COLO668 (cell line): ENCODE measurements at regions not wholly inside any gene's neighbourhood (a gene's known extent, or its start where the extent isn't known, plus 50 kb on each side); places are given as distances from the start of the nearest gene placed in this dataset.
"Not testable (repeated sequence)": the region's sequence is repeated elsewhere in the genome, so short reads cannot be mapped to it uniquely, and the experiment has no call there.

ENCODE experiments used
- DNase-seq: peaks from one replicate; lab custom pipeline; 2025; ENCODE audit not compliant: unreplicated experiment; lab: John Stamatoyannopoulos, UW

DNA sequence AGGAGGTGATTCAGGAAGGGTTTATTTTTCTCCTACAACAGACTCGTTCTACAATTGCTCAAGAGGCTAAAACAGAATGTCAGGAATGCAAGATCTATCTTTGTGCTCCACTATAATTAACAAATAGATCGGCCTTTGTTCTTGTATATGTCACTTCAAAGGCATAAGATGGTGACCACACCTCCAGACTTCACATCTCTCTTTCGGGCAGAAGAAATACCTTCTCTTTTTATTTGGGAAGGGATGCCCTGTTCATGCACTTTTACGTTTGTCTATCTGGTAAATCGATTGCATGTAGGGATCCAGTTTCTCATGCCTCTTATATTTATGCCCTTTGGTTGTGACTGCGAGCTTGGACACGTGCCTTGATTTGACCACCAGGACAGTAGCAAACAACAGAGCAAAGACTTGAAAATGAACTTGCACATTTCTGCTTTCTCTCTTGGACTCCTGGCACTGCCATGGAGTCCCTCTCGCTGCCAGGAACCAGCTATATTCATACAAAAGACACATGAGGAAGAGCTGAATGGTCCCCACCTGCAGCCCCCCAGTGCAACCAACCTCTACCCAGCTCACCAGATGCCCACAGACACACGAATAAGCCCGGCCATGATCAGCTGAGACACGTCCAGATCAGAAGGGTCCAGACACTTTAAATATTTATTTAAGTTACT, 219.8 kb upstream of the STXBP5 start:
- DNase-seq: no peak

- no peak for DNase-seq
These were observed 219.1 kb upstream of the STXBP5 start for GRCh38 chr6:146985111-146985510.

- no peak for DNase-seq
These were observed 218.3 kb upstream of the STXBP5 start for GRCh38 chr6:146985966-146986365.

DNA sequence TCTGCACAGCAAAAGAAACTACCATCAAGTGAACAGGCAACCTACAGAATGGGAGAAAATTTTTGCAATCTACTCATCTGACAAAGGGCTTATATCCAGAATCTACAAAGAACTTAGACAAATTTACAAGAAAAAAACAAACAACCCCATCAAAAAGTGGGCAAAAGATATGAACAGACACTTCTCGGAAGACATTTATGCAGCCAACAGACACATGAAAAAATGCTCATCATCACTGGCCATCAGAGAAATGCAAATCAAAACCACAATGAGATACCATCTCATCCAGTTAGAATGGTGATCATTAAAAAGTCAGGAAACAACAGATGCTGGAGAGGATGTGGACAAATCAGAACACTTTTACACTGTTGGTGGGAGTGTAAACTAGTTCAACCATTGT, 216.3 kb upstream of the STXBP5 start:
- DNase-seq: not testable (repeated sequence)

DNA sequence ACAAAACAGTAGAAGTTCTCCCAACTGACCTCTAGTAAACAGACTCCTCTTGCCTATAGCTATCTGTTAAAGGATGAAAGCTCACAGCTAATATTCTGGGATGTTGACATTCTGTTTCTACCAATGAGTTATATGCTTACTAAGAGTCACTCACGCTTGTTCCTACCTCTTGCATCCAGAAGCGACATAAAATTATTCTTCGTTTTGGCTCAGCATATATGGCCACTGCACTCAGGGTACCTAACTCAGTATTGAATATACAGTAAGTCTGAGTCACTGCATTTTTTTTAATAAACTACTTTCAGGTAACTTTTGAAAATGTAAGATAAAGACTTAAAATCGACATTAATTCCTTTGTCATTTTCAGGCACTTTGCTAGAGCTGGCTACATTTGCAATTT, 214.4 kb upstream of the STXBP5 start:
- no peak for DNase-seq

DNA sequence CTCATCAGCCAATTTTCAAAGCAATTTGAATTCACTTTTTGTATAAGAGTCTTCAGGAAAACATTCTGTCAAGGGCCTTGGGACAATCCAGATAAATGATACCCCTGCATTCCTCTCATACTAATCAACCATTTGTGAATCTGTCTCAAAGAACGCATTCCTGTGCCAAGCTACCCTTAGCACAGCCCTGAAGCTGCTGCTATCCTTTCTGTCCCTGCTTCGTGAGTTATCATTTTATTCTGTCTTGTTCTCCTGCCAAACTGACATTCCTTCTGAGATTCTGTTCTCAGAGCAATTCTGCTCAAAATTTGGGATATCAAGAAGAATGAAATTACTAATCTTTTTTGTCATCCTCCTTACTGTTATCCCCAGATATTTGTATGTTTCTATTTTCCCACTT, 213.9 kb upstream of the STXBP5 start:
- no peak for DNase-seq

- no peak for DNase-seq
These were observed 213.1 kb upstream of the STXBP5 start for GRCh38 chr6:146990821-146991798.

DNA sequence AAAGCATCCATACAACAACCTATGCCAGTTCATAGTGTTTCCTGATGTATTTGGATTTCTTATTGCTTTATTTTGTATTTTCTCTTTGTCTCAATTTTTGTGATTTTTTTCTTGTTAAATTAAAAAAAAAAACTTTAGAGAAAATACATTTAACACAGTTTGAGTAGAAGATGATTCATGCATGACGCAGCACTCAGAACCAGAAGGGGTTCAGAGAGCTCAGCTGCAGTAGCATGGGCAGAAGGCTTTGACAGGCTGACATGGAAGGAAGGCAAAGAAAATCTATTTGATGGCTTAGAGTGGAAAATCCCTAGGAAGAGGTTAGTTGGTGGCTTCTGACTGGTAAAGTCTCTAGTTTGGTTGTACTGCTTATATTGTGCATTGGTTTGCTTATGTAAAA, 207.2 kb upstream of the STXBP5 start:
- DNase-seq: no peak

GRCh38 chr6:146999766-147000165, 204.5 kb upstream of the STXBP5 start:
- DNase-seq: no peak

GRCh38 chr6:147000545-147001488, 203.4 kb upstream of the STXBP5 start:
- no peak for DNase-seq

DNA sequence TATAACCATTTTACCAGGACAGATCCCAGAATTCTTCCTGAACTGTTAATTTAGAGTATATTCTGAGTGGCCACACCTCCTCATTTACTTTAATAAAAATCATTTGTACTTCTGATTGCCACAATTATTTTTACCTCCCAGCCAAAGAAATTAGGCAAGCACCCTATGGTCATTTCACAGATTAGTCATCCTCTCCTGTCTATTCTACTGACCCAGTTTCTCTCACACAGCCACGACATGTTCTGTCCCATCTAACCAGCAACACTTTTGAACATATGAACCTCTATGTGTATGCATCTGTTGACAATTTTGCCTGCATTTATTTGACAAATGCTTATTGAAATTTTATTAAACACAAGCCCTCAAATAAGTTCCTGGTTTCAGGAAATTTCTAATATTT, 202.6 kb upstream of the STXBP5 start:
- no peak for DNase-seq

DNA sequence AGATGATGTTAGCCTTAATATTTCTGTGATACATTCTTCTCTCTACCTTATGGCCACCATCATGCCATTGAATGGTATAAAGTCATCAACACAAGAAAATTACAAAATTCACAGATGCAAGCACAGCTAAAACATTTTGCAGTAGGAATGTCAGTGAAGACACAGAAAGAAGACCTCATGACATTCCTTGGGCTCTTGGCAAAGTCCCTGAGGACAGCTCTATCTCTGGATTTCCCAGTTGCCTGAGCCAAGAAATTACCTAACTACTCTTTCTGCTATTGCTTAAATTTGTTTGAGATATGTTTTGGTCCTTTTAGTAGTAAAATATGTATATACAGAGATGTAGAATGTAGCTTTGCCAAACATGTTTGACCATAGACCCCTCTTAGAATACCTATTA, 201.0 kb upstream of the STXBP5 start:
- no peak for DNase-seq

DNA sequence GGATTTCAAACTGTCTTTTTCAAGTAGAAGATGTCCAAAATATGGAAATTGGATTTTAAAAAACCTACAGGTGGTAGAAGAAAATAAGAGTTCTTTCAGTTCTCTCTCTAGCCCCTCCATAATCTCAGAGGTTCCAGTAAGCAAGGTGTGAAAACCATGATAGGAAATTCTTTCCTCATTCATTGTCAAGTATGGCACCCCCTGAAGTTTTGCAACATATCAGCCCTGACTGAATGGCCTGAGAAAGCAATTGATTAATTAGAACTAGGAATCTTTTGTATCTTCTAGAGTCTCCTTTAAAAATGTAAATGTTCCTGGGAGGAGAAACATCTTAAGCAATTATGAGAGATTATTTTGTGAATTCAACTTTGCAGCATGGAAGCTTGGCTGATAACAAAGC, 198.7 kb upstream of the STXBP5 start:
- DNase-seq: no peak

GRCh38 chr6:147007441-147007840, 196.8 kb upstream of the STXBP5 start:
- no peak for DNase-seq

DNA sequence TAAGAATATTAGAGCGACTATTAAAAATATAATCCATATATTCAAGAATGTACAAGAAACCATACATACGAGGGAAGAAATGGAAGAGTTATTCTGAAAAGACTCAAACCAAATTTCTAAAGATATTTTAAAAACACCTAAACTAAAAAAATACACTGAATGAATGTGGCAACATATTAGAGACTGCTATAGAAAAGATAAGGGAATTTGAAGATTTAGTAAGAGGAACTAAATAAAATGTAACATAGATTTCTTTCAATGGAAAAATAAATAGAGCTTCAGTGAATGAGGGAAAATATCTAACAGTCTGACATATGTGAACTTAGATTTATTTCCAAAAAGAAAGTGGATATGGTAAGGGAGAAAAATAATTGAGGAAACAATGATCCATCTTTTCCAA, 194.9 kb upstream of the STXBP5 start:
- DNase-seq: no peak

DNA sequence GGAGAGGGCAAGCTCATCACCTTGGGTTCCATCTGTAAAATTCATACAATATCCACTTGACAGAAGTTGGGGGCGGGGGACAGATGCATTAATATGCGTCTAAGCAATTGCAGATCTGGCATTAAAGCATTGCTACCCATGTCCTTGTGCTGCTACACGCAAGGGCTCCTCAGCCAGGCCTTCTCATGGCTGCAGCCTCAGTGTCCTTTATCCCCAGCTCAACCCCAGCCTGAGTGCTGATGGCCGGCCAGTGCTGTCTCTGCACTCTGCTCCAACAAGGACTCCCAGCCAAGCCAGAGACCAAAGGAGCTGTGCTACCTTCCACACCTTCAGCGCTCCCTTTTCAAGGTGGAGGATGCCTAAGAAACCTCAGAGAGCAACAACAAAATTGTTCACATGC, 188.5 kb upstream of the STXBP5 start:
- no peak for DNase-seq

DNA sequence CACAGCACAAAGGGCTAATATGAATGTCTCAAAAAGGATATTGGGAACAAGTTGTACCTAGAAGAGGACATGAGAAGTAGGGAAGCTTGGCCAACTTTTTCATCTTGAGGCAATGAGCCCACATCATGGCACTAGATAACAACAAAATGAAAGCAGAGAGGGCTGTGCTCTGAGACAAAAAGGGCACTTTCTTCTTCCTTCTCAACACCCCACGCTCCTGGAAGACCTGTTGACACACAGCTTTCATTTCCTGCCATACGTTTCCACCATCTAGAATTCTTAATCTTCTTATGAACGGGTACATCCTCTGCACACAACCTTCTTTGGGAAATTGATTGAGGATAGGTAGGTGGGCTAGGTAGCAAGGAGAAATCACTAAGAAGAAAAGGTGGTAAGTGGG, 187.8 kb upstream of the STXBP5 start:
- DNase-seq: no peak

- no peak for DNase-seq
These were observed 187.1 kb upstream of the STXBP5 start for GRCh38 chr6:147017153-147017552.

DNA sequence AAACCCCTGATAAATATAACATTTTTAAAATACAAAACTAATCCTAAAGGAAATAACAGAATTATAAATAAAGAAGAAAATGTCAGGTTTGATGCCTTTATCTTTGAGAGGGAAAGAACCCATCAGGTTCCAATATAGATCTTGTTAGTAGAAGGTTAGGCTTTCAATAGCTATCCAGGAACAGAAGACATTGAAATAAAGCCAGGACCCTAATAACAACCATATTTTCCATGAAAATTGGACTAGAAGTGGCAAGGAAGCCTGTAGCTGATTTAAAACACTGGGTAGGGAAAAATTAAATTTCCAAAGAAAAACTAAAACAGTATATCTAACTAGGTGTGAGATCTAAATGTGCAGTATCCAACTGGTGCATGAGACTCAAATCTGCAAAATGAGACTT, 185.2 kb upstream of the STXBP5 start:
- no peak for DNase-seq

DNA sequence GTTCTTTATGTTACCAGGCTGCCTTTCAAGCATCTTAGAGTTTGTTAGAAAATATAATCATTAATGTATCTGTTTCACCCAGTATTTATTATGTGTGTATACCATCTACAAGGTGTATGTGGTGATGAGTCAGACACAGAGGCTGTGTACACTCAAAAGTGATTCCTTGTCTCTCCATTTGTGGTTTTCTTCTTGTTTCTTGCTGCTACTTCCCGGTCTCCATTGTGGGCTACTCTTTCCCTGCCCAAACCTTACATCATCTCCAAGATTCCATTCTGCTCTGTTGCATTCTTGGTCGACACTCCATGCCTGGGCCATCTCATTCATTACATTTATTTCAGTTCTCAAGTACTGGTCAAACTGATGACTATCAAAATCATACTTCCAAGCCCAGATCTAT, 182.2 kb upstream of the STXBP5 start:
- no peak for DNase-seq

DNA sequence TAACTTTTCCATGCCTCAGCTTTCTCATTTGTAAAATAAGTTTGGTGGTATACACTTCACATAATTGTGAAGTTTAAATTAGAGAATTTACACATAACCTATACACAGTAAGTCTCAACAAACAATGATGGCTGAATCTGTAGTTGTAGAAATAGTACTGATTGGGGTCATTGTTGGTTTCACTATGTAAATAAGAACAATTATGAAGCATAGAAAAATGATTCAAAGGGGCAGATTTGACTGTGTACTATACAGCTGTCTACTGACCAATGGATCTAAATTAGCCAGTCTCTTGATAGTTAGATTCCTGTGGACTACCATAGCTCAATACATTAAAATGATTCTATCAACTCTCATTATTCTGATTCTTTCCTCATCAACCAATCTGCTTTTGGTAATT, 181.1 kb upstream of the STXBP5 start:
- DNase-seq: no peak
